Hypothalamus (tissue), 51 donors: ENCODE measurements at regions not wholly inside any gene's neighbourhood (a gene's known extent, or its start where the extent isn't known, plus 50 kb on each side); places are given as distances from the start of the nearest gene placed in this dataset.

ENCODE experiments used
- DNase-seq, 51 donors: peaks; one replicate each; lab custom pipeline; 2025; lab: John Stamatoyannopoulos, UW

DNA sequence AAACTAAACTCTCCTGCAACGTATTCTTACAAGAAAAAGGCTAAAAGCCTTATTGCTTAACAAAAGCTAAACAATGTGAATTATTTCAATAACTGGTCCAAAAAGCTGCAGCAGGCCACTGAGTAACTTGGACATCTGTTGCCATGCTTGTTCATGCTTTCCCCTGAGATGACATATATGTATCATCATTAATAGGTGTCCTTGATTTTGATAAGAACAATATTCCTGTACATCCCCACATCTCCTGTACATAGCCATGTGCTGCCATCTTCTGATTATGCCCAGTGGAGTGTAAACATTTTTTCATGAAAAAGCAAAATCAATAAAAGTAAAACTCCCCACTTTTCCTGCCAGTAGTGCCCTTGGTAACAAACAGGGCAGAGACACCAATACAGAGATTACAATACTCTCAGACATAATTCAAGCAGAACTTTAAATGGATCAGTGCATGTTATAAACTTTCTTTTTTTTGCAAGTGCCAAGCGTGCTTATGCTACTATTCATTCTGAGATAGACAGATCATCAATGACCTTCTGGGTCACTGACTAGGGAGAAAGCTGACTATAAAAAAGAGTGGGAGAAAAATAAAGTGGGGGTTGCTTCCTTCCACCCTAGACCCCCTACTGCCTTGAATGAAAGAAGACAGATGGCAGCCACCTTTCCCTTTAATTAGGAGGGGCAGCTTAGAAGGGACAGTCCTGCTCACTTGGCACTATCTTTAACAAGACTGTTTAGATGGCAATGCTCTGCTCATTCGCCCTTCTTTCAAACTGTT, 205.5 kb upstream of the KLF14 start:
- no peak for DNase-seq

DNA sequence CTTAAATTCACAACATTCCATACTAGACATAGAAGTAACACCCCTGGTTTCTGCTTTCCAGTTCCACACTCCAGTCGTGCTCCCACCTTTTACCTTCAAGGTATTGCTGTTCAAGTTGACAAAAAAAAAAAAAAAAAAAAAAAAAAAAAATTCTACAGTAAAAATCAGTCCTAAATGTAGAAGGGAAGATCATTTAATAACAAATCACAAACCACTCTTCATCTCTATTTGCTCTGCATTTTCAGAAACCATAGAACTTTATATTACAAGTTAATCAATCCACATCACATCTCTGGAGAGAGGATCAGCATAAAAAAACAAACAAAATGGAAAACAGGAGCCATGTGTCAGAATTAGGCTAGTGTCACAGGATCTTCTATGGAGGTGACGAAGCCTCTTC, 206.3 kb upstream of the KLF14 start:
- no peak for DNase-seq

DNA sequence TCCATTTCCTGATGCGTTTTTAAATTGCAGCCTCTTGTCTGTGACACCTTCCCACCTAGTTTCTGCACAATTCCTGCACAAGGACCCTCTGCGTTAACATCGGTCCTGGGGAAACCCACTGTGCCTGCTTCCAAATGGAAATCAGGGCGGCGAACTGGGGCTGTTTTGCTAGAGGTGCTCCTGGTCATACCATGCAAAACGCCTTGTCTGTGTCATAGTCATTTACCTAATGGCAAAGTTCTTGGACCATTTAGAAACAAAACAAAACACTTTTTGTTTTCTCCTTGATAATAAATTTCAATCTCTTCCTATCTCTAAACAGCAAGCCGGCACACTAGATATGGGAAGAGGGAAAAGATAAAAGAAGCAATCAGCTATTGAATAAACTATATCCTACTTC, 206.9 kb upstream of the KLF14 start:
- DNase-seq, result no peak

DNA sequence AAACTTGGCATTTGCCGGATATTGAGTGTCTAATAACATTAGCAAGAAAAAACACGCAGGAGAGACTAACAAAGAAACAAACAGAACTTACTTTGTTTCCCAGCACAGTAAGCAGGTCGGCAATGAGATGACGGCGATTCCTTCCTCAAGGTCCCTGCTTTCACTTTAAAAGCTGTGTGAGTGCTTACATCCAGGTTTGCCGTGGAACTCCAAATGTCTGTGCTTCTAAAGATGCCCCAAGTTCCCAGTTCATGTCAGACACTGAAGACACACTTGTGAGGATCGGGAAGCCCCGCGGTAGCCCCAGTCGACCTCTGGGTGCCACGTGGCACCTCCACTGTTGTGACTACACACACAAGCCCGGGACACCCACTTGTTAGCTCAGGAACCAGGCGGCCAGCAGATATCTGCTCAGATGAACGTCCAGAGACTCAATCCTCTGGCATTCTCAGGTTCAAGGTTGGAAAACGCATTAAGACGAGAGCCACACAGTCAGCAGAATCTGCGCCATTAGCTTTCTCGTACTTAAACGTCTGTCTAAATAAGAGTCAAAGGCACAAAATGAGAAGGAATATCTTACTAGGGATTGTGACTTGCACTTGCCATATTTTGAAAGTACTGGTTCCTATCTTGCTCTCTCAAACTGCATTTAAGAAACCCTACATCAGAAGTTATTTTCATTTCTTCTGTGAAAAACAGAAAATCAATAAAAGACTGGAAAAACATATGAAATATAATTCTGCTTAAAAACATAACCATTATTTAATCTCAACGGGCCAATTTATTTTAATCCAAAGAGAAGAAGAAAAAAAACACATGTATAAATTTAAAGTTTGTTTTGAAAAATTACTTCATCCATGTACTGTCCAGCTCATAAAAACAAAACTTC, 207.6 kb upstream of the KLF14 start:
- peak in 18 of 51 donors; percentile 11 to 64 (median 31) for DNase-seq

DNA sequence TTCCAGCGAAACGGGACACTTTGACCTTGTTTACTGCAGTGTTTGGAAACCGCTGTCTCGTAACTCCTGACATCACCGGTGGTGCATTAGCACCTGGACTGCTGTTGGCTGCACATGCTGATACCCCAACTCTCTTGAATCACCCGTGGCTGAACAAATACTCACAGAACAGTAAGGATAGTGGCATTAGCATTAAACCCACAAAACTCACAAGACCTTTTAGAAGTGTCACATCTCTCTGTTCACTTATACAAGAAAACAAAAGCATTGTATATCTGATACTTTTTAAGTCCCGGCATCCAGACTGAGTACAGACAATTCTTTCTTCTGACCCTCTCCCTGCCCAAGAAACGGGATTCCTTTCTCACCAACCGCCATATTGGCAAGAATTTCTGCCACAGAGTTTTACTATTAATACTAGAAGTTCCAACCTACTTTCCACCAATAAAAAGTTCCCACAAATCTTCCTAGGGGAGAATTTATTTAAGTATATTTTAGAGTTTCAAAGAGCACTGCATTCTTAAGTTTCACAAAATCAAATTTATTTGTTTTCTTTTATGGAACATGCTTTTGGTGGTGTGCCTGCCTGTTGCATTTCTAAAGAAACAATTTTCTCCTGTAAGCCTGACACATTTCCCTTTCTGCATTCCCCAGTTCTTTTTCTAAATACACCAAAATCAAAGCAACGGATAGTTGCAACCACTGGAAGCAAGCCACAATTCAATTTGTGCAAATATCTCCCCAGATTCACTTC, 208.4 kb upstream of the KLF14 start:
- DNase-seq, result no peak

DNA sequence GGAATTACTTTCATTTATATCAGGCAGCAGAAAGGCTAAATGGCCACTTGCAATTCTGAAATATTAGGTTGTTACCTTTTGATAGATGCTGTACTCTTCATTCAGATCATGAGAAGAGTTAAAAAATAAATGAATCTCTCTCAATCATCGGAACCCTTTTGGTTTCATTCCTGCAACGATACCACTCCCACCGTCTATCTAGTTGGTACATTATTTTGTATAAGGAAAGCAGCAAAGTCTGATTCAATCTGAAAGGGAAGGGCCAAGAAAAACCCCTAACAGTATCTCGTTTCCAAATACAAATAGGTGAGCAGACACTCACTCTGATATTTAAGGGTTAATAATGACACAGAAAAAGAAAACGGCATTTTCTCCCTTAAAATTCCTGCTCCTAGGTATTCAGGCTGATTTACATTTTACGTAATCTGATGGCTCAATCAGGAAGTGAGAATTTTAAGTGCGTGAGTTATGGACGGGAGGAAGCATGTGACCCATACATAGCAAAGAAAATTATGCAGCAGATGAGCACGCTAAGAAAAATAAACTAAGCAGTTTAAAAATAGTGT, 209.4 kb upstream of the KLF14 start:
- peak in 1 of 51 donors; percentile 43 for DNase-seq

DNA sequence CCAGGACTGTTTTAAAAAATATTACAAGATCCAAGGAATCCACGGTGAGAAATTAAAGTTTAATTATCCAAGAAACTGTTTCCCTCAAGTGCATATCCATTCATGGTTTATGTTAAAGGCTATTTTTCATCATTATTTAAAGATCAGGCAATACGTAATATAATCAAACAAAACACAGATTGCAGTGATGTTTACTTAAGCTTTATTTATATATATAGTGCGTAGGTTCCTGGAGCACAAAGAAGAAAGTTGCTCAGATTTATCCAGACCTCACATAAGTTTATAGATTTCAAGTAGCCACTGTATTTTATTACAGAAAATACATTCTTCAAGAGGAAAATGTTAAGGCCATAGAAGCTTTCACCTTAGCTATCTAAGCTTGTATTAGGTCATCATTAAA, 210.0 kb upstream of the KLF14 start:
- no peak for DNase-seq

DNA sequence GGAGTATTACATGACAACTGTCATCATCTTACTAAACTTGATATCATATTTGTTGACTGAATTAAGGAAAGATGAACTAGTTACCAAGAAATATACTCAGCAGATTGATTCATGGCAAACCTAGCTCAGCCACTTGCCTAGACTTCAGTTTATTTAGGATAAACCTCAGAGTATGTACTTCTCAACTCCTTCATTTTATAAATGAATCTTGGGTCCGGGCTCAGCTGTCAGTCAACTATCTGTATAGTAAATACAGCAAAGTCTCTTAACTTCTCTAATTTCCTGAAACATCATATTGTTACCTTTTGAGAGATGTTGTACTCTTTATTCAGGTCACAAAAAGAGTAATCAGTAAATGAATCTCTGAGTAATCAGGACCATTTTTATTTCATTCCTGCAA, 211.0 kb upstream of the KLF14 start:
- no peak for DNase-seq

DNA sequence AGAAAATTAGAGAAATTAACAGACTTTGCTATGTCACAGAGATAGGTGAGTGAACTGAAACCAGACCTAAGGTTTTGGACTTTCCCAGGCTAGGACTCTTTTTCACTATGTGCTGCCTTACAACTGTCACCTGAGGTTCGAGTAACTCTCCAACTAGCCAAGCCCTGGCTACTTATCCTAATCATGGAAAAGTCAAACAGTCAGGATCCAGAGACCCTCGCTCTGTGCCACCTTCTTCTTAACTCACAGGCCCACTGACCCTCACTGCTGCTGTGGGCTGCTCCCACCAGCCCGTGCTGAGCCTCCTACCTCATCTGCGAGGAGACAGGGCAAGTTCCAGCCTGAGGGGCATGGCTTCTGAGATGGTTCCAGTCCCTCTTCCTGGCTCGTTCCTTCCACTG, 211.4 kb upstream of the KLF14 start:
- DNase-seq, result no peak

DNA sequence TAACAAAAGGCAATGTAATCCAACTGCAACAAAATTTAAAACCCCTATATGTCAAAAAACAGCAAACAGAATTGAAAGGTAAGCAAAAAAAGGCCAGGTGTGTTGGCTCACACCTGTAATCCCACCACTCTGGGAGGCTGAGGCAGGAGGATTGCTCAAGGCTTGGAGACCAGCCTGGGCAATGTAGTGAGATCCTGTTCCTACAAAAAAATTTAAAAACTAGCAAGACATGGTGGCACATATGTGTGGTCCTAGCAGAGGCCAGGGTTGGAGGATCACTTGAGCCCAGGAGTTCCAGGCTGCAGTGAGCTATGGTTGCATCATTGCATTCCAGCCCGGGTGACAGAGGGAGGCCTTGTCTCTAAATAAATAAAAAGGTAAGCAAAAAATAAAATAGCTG, 212.1 kb upstream of the KLF14 start:
- DNase-seq, result no peak

DNA sequence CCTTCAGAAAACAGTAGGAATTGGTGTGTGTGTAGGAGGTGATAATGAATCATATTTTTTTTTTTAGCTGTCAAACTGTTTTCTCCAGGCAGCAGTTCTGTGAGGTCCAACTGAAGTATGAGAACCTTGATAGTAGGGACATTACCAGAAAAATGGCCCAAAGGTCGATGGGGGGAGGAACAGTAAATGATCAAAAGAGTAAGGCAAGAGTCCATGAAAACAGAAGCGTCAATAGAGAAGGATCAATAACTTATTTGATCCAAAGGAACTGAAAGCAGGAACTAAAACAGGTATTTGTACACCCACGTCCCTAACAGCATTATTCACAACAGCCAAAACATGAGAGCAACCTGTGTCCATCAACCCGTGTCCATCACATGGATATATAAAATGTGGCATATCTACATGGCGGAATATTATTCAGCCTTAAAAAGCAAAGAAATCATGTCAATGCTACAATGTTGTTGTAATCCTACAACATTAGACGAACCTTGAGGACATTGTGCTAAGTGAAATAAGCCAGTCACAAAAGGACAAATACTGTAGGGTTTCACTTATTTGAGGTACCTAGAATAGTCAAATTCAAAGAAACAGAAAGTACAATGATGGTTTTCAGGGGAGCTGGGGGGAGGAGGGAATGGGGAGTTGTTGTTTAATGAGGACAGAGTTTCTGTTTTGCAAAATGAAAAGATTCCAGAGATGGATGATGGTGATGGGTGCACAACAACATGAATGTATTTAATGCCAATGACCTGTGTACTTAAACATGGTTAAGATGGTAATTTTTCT, 214.0 kb upstream of the KLF14 start:
- DNase-seq, result no peak

DNA sequence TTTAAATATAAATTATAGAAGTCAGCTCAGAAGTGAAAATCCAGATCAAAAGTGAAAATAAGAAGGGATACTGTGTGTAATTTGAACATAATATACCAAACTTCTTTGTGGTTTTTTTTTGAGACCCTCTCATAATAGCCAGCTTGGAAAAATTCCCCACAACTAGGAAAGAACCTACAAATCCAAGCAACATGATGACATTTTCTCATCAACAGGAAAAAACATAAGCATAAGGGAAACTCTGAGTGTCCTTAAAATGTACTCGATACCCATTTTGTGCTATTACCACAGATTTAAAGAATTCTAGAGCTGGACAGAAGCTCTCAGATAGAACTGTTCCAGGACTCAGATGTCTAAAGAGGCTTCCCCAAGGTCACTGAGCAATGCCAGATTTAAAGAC, 214.8 kb upstream of the KLF14 start:
- DNase-seq, result no peak

DNA sequence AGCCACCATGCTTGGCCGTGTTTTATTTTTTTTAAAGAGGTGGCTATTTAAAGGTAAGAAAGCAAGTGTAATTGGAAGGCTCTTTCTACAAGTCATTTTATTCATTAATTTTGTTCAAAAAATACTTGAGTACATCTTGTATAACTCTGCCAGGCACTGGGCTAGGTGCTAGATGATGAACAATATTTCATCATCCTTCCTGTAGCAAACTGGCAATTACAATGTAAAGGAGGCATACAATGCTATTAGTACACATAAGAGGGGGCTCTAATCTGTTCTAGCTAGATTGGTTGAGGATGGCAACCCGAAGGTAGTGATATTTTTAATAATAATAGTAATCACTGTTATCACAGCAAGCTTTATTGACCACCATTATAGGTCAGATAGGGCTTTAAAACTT, 215.5 kb upstream of the KLF14 start:
- no peak for DNase-seq

DNA sequence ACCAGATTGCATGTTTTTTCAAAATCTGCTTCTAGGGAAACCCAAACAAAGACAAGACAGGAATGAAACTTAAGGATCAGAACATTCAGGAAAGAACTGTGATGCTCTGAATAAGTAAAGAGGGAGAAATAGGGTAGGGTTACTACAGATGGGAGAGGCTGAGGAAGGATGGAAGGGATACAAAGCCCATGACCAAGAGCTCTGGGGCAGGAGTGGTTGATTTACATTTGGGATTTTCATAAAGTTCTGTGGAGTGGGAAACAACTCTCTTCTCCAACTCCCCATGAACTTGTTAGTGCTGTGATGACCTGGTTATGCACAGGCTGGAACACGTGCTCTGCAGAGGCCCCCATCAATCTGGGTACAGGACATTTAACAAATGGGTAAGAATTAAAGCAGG, 216.0 kb upstream of the KLF14 start:
- no peak for DNase-seq

DNA sequence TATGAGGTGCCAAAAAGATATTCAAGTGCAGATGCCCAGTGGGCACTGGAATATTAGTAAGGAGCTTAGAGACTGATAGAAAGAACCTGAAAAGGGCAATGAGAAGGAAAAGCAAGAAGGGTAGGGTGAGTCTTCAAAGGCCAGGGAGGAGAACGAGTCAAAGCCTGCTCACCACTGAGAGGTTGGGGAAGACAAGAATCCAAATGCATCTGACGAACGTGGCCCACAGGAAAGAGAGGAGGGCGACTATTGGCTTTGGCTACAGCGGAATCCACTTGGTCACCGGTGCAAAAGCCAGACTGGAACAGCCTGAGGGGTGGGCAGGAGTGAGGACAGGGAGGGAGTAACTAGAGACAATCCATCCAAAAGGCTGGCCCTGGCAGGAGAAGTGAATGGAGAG, 216.7 kb upstream of the KLF14 start:
- DNase-seq, result no peak

DNA sequence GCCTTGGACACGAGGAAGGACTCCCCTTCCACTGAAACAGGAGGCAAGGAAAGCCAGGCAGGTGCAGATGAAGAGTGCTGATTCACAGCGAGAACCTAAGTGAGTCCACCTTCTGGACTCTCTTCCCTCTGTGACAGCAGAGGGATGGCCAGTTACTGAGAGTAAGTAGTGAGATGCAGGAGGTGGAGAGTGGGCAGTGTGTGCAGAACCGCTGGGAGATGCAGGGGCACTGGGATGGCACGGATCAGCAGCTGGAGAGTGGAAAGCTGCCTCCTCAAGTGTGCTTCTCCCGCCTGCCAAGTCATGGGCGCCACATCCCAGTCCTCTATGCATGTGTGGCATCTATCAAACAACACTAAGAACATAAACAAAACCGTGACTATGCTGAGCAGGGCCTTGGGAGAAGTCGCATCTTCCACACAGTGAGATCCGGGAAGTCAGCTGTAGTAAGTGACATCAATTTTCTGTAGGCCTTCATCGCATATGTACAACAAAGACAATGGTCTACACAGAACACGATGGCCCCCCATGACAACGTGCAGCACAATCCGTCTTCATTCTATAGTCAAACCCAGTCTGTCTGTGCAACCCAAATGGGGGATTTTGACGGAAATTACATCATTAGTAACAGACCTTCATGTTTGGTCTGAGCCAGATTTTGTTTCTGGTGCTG, 217.4 kb upstream of the KLF14 start:
- no peak for DNase-seq

DNA sequence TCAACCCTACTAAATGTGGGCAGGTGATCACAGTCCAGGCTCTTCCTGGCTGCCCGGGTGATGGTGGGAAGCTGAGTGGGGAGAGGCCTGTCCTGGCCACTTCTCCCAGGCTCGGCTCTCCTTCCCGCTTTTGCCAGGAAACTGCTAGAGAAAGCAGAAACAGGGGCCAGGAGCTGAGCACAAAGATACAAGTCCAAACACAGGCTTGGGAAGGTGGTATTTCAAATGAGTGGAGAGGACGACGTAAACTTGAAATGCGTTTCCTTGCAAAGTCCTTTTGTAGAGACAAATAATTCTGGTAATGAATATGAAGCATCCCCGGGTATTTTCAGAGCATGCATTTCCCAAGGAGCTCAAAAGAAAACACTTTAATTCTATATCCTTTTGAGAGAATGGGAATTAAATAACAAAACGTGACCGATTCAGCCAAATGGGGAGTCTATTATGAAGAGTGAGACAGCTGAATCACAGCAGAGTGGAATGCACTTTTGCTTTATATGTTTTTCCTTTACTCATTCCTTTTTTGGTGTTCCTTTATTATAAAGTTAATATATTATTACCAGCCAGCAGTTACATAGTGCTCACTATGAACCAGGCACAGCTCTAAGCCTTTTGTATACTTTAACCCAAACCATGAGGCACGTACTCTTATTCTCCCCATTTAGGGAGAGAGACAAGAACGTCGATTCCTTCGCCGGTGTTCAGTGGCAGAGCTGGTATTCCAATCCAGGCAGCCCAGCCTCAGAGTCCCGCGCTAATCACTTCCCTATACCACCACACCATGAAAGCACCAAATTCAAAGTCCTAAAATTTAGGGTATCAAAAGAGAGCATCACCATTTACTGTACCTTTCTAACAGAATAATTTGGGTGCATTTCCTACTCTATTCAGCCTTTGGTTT, 218.2 kb upstream of the KLF14 start:
- DNase-seq, result peak in 2 of 51 donors; percentile 13 to 27

DNA sequence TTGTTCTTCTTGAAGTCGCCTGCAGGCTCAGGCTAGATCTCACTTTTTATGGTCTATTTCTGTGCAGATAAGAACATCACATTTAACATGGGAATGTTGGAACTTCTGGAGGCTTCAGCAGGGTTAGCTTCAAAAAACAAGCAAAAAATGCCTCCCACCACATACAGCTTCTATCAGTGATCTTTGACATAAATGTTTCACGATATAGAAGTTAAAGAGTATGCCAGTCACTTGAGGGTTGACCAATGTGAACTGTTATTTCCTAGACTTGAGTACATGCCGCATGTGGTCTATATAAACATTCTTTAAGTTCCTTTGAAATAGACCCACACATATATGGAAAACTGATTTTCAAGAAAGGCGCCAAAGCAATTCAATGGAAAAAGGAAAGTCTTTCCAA, 219.2 kb upstream of the KLF14 start:
- no peak for DNase-seq
